GM10266 (cell line): ENCODE measurements at regions not wholly inside any gene's neighbourhood (a gene's known extent, or its start where the extent isn't known, plus 50 kb on each side); places are given as distances from the start of the nearest gene placed in this dataset.

Source experiments
- DNase-seq: peaks from one replicate; pipeline ENCODE4 v3.0.0; 2012; ENCODE audit errors: extremely low spot score
- TF ChIP-seq, protein P1 (sequence below): IDR thresholded peaks from 2 replicates; pipeline ENCODE4 v1.5.1; 2012; ENCODE audit warnings: mild to moderate bottlenecking, low read depth; ENCODE audit not compliant: control insufficient read depth, insufficient read depth; ENCODE audit errors: missing control alignments

DNA sequence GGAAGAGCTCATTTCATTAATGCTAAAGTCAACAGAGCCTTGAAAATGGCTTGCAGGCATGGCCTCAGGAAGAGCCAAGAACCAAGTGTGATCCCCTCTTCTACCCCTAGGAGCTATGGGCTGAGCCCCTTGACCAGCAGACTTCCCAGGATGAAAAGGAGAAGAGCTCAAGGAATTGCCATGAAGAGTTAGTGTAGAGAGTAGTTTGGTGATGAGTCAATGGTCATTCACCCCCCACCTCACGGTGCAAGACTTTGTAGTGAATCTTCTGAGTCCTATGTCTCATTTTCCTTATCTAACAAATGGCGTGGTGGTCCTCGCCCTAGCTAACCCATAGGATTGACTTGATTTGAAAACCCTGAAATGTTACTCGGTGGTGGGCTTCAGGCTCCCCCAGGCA, 422.4 kb upstream of the CADM1 start:
- DNase-seq: no peak
- TF ChIP-seq, protein P1, sequence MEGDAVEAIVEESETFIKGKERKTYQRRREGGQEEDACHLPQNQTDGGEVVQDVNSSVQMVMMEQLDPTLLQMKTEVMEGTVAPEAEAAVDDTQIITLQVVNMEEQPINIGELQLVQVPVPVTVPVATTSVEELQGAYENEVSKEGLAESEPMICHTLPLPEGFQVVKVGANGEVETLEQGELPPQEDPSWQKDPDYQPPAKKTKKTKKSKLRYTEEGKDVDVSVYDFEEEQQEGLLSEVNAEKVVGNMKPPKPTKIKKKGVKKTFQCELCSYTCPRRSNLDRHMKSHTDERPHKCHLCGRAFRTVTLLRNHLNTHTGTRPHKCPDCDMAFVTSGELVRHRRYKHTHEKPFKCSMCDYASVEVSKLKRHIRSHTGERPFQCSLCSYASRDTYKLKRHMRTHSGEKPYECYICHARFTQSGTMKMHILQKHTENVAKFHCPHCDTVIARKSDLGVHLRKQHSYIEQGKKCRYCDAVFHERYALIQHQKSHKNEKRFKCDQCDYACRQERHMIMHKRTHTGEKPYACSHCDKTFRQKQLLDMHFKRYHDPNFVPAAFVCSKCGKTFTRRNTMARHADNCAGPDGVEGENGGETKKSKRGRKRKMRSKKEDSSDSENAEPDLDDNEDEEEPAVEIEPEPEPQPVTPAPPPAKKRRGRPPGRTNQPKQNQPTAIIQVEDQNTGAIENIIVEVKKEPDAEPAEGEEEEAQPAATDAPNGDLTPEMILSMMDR: no peak

DNA sequence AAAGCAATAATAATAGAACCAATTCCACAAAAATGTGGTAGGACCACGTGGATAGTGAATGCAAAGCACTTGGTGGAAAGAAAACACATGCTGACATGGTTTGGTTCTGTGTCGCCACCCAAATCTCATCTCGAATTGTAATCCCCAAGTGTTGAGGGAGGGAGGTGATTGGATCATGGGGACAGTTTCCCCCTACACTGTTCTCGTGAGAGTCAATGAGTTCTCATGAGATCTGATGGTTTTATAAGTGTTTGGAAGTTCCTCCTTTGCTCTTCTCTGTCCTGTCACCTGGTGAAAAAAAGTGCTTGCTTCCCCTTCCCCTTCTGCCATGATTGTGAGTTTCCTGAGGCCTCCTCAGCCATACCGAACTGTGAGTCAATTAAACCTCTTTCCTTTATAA, 421.9 kb upstream of the CADM1 start:
- TF ChIP-seq, protein P1: no peak
- DNase-seq: no peak

DNA sequence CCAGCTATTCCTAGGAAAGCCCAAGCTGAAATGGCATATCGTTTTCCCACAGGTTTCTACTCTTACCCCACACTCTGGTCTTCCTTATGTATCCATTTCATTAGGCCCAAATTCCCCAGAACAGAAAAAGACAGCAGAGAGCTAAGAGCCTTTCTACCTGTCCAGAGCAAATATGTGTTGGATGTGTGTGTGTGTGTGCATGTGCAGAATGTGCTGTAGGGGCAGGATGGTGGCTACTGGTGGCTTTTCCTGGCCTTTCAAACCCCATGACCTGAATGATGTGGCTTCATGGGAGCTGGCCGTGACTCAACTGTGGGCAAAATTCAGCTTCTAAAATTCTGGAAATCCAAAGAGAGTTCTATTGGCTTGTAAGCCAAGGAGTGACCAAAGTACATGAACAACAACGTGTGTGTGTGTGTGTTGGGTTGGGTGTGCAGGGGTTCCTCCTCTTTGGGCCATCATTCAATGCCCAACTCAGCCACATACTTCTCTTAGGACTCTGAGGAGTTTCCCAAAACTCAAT, 421.4 kb upstream of the CADM1 start:
- TF ChIP-seq, protein P1: no peak
- DNase-seq: no peak

DNA sequence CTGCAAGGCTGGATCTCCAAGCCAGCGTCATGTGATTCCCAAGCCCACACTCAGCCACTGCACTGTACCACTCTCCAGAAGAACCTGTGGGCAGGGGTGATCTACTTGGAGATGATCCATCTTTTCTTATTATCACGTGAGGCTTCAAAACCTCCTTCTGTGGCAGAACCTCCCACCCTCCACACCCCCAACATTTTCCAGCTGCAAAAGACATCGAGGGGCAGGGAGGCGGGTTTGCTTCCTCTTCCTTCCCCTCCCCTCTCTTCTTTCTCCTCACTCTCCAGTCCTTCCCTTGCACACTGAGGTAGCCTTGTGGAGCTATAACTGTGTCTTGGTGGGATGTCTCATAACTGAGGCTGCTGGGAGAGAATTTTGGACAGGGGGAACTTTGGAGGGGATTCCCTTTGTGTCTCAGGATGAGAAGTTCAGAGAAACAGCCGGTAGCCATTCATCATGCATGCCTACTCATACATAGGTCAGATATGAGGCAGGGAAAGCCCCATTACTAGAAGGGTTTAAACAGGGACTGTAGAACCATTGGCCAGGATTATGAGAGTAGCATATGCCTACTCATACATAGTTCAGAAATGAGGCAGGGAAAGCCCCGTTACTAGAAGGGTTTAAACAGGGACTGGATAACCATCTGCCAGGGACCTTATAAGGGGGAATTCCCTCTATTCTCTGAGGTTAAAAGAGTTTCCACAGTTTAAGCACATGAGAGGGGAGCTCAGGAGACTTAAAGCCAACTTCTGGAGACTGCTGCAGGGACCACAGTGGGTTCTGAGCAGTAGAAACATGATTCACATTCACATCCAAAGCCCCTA, 420.7 kb upstream of the CADM1 start:
- TF ChIP-seq, protein P1: no peak

DNA sequence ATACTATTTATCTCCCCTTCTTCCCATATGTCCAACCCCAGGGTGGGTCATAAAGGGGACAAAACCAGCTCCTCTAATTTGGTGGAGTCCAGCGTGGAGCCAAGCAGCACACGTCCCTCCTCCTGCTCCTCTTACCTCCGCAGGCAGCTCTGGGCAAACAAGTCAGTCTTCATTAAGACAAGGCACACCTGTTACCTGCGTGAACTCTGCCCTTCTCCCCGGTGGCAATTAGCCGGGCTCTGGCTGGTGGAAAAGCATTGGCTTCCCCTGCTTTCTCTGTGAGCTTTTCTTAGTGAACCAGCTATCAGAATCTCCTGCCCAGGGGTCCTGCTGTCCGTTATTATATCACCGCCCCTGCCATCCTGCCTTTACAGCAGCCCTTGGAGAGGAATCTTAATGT, 418.7 kb upstream of the CADM1 start:
- TF ChIP-seq, protein P1: no peak
- no peak for DNase-seq

More for the DNA sequence above, 420.7 kb upstream of the CADM1 start:
- DNase-seq: peak; percentile 68

DNA sequence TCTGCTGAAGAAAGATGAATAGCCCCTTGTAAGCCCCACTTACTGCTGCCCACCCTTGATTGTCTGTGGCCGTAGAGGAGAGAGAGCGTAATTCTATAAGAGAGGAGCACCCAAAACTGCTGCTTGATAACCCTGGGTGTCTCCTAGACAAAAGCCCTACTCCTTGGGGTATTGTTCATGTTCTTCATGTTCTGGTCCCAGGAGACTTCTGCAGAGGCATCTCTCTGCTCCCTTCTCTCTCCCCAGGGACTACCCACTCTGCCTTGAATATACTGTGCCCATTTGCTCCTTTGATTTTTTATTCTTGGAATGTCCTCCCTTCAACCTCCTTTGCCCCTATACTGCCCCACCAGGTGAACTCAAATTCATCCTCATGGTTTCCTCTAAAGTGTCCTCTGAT, 417.8 kb upstream of the CADM1 start:
- no peak for DNase-seq
- TF ChIP-seq, protein P1: no peak

DNA sequence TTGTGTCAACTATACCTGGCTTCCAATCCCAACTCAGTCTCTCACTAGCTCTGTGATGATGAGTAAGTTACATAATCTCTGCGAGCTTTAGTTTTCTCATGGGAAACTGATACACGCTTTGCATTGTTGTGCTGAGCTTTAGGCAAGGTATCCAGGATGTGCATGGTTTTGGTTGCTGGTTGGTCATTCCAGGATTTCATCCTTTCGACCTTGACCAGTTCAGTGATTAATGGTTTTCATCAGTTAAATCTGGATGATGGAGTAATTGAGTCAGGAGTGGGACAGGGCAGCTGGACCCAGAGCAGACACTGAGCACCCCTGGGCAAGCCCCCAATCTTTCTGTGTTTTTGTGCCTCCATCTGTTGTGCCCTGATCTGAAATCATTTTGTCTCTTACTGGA, 417.3 kb upstream of the CADM1 start:
- TF ChIP-seq, protein P1: no peak
- DNase-seq: peak; percentile 12
